Iris pigment epithelial cell (primary cell): ENCODE measurements at regions not wholly inside any gene's neighbourhood (a gene's known extent, or its start where the extent isn't known, plus 50 kb on each side); places are given as distances from the start of the nearest gene placed in this dataset.
"Not testable (repeated sequence)": the region's sequence is repeated elsewhere in the genome, so short reads cannot be mapped to it uniquely, and the experiment has no call there.

Experiments
- DNase-seq: peaks from one replicate; pipeline ENCODE4 v3.0.0-alpha.2; 2011; ENCODE audit warnings: low read depth

GRCh38 chr2:107719836-107720235 lies 106.9 kb upstream of the RGPD4 start:
- no peak for DNase-seq

- peak; percentile 4 for DNase-seq
These were observed 105.5 kb upstream of the RGPD4 start for GRCh38 chr2:107721178-107721577.

GRCh38 chr2:107721586-107721985 lies 105.1 kb upstream of the RGPD4 start:
- peak; percentile 77 for DNase-seq

- DNase-seq, result not testable (repeated sequence)
These were observed 100.9 kb upstream of the RGPD4 start for GRCh38 chr2:107725824-107726223.

- DNase-seq, result no peak
These were observed 99.4 kb upstream of the RGPD4 start for GRCh38 chr2:107727318-107727717.

GRCh38 chr2:107728586-107728985 lies 98.1 kb upstream of the RGPD4 start:
- peak; percentile 48 for DNase-seq

GRCh38 chr2:107729440-107729839 lies 97.3 kb upstream of the RGPD4 start:
- no peak for DNase-seq

- peak; percentile 33 for DNase-seq
These were observed 95.8 kb upstream of the RGPD4 start for GRCh38 chr2:107730898-107731297.

- DNase-seq, result no peak
These were observed 95.3 kb upstream of the RGPD4 start for GRCh38 chr2:107731435-107731834.

GRCh38 chr2:107735201-107735600 lies 91.5 kb upstream of the RGPD4 start:
- DNase-seq, result peak; percentile 32

- DNase-seq, result no peak
These were observed 88.9 kb upstream of the RGPD4 start for GRCh38 chr2:107737756-107738155.

GRCh38 chr2:107738266-107738665 lies 88.4 kb upstream of the RGPD4 start:
- DNase-seq, result no peak

- DNase-seq, result no peak
These were observed 86.4 kb upstream of the RGPD4 start for GRCh38 chr2:107740300-107740699.

GRCh38 chr2:107742460-107743027 lies 84.1 kb upstream of the RGPD4 start:
- DNase-seq, result no peak

- no peak for DNase-seq
These were observed 83.4 kb upstream of the RGPD4 start for GRCh38 chr2:107743274-107743673.

GRCh38 chr2:107745100-107745499 lies 81.6 kb upstream of the RGPD4 start:
- DNase-seq, result no peak

- DNase-seq, result not testable (repeated sequence)
These were observed 80.0 kb upstream of the RGPD4 start for GRCh38 chr2:107746552-107747198.

GRCh38 chr2:107747199-107747963 lies 79.3 kb upstream of the RGPD4 start:
- DNase-seq, result not testable (repeated sequence)

- no peak for DNase-seq
These were observed 78.6 kb upstream of the RGPD4 start for GRCh38 chr2:107747964-107748583.

- no peak for DNase-seq
These were observed 74.8 kb upstream of the RGPD4 start for GRCh38 chr2:107751936-107752335.

GRCh38 chr2:107753806-107754205 lies 72.9 kb upstream of the RGPD4 start:
- not testable (repeated sequence) for DNase-seq

- no peak for DNase-seq
These were observed 69.5 kb upstream of the RGPD4 start for GRCh38 chr2:107757223-107757622.
